ENCODE measurements at regions not wholly inside any gene's neighbourhood (a gene's known extent, or its start where the extent isn't known, plus 50 kb on each side); places are given as distances from the start of the nearest gene placed in this dataset.

DNA sequence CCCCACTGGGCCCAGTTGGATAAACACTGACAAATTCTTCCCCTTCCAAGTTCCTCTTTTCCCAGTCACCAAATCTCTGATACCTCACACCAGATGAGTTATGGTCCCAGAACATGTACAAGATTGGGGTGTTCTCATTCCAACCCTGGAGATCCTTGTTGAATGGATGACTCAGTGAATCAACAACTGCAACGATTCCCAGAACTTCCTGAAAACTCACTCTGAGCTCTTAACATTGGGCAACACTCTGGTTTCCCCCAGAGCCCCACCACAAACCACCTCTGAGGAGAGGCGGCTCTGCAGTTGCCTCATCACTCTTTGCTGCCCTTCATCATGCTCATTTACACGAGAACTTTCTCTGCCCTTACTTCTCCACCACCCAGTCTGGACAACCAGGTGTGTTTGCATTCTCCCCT is 115.2 kb downstream of the MRPL14 start:
- no peak for DNase-seq (ENCODE audit: low spot score)

GRCh38 chr6:44011350-44011920 is 115.8 kb downstream of the MRPL14 start:
- no peak for DNase-seq (ENCODE audit: low spot score)

- DNase-seq (ENCODE audit: low spot score): no peak
Measured at GRCh38 chr6:44010411-44011349, 116.6 kb downstream of the MRPL14 start.

DNA sequence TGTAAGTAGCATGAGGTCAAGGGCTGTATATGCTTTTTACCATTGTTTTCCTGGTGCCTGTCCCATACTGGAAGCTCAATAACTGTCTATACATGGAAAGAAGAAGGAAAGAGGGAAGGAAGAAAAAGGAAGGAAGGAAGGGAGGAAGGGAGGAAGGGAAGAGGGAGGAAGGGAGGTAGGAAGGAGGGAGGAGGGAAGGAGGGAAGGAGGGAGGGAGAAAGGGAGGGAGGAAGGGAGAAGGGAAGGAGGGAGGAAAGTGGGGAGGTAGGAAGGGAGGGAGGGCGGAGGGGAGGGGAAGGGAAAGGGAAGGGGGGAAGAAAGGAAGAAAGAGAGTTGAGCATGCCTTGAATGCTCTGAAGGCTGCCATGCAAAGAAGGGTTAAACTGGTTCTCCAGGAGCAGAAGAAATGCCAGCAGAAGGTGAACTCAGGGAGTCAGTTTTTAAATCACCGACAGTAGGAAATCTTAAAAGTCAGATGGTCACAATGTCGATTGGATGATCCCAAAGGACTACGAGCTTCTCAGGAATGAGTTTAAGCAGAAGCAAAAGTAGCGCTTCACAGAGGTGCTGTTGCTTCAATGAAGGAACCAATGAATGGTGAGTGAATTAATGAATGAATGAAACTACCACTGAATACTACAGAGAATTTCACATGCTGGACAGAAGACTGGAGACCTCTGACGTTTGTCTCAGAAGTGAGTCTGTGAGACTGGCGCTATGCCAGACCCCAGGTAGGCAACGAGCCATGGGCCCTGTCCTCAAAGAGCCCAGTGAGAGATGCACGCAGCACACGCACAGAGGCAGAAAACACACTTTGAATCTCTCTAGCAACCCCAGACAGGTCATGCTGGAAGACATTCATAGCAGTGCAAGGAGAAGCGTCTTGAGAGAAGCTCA is 117.6 kb downstream of the MRPL14 start:
- DNase-seq (ENCODE audit: low spot score): no peak

- DNase-seq (ENCODE audit: low spot score): no peak
Measured at GRCh38 chr6:44008821-44009370, 118.4 kb downstream of the MRPL14 start.

DNA sequence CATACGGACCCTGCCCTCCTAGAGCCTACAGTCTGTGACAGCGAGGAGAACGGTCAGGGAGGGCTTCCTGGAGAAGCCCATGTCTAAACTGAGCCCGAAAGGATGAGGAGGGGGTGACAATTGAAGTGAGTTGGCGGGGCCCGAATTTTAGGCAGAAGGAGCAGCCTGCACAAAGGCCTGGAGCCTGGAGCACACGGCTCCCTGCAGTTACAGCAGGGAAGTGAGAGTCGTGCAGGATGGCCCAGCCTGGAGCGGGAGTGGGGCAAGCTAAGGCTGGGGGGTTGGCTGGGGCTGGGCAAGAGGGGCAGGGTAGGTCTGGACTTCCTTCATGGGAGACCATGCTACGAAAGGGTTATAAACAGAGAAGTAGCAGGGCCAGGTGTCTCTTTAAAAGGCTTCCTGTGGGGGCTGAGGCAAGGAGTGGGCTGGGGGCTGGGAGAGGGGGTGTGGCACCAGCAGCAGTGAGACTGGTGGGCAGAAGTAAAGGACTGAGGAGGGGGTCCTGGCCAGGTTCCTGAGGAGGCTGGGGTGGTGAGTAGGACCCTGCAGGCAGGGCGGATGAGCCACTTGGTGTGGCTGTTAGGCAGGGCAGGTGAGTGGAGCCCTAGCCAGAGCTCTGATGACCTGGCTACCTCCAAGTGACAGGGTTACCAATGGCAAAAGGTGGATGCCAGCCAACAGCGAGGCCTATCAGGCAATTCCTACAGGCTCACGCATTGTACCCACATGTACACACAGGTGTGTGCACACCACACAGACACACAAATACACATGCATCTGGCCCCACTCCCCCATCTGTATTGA is 119.2 kb downstream of the MRPL14 start:
- no peak for DNase-seq (ENCODE audit: low spot score)

- DNase-seq (ENCODE audit: low spot score): no peak
Measured at GRCh38 chr6:44006872-44007303, 120.4 kb downstream of the MRPL14 start.

DNA sequence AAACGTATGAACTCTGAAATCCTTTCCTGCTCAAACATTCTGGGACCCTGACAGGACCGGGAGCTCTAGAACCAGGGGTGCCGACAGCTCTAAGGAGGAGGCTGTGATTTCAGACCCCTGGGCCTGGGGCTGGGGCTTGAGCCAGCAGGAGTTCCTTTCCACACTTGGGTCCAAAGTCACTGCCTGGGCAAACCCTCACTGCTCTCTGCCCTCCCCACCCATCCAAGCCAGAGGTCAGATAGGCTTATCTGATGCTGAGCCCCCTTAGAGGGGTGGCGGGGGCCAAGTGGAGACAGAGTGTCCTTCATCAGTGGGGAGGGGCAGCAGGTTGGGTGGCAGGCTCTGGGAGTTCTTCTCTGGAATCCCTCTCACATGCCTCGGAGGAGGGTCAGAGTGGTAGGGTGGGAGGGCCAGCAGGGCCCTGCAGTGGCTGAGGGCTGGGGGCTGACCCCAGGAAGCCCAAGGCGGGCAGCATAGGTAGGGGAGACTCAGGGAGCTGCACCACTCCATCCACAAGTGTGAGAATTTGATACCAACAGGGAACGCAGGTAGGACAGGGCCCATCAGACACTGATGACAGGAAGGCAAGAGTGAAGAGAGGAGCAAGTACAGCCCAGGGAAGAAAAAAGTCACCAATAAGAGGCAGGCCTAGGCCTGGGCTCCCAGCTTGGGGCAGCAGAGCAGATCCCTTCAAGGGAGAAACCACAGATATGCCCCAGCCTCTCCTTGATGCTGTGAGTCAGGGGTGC is 121.0 kb downstream of the MRPL14 start:
- DNase-seq (ENCODE audit: low spot score): no peak

- no peak for DNase-seq (ENCODE audit: low spot score)
Measured at GRCh38 chr6:44005507-44005903, 121.7 kb downstream of the MRPL14 start.

GRCh38 chr6:44004625-44005506 is 122.4 kb downstream of the MRPL14 start:
- DNase-seq (ENCODE audit: low spot score): peak; percentile 41

GRCh38 chr6:44004136-44004535 is 123.1 kb downstream of the MRPL14 start:
- no peak for DNase-seq (ENCODE audit: low spot score)

GRCh38 chr6:44003345-44004061 is 123.7 kb downstream of the MRPL14 start:
- DNase-seq (ENCODE audit: low spot score): no peak

- DNase-seq (ENCODE audit: low spot score): no peak
Measured at GRCh38 chr6:44002593-44003344, 124.5 kb downstream of the MRPL14 start.

GRCh38 chr6:44002067-44002592 is 125.1 kb downstream of the MRPL14 start:
- no peak for DNase-seq (ENCODE audit: low spot score)

DNA sequence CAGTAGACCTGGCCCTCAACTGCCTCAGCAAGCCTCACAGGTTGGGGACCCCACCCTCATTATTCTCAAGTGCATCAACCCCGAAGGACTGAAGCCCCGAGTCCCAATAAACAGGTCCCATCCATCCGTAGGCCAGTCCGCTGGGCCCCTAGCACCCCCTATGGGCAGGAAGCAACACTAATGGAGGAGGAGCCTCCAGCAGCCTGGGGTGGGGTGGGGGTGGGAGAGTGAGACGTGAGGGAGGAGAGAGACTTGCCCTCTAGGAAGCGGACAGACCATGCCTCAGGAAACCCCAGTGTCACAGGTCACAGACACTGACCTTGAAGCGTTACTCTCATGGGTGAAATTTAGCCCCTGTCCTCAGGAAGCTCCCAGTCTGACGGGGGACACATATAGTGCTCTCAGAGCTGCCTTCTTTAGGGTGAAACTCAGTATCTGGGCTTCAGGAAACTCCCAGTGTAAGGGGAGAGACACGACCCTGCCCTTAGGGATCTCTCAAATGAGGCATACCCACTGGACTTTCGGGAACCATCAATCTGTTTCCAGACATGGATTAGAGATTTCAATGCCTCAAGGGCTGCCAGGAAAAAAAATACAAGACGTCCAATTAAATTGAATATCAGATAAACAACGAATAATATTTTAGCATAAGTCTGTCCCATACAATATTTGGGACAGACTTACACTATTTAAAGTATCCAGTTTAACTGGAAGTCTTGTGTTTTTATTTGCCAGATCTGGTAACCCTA is 125.8 kb downstream of the MRPL14 start:
- no peak for DNase-seq (ENCODE audit: low spot score)

- DNase-seq (ENCODE audit: low spot score): no peak
Measured at GRCh38 chr6:44000164-44000842, 126.9 kb downstream of the MRPL14 start.

All from pons (tissue), 1 donor.